MCF 10A (cell line): ENCODE measurements at regions not wholly inside any gene's neighbourhood (a gene's known extent, or its start where the extent isn't known, plus 50 kb on each side); places are given as distances from the start of the nearest gene placed in this dataset.

Source experiments
- BruUV-seq: library from RNA; stranded (reverse); fragments of 400-500 nt; replicated peaks from 2 replicates; lab custom pipeline; 2021; lab: Mats Ljungman, UMichigan
- CTCF ChIA-PET: fragments of 300-600 bp; sonication (Branson Sonifier 250); formaldehyde crosslinking; extraction: SDS; loops from one replicate; lab custom pipeline; 2021; ENCODE audit warnings: antibody characterized with exemption, inconsistent platforms; lab: Yijun Ruan, JAX
- POLR2A ChIA-PET: fragments of 300-600, 350-650 bp; sonication (Branson Sonifier 250); formaldehyde crosslinking; extraction: SDS; loops from one replicate; lab custom pipeline; 2020; ENCODE audit warnings: antibody characterized with exemption, inconsistent platforms; lab: Yijun Ruan, JAX
- DNase-seq: peaks from one replicate; pipeline ENCODE4 v3.0.0-alpha.2; 2018; ENCODE audit not compliant: unreplicated experiment
- H3K27ac Mint-ChIP-seq: one replicate; pipeline ENCODE4 v1.8.0; 2022; ENCODE audit warnings: mild to moderate bottlenecking, low read depth, mixed read lengths; ENCODE audit not compliant: unreplicated experiment
- H3K27me3 Mint-ChIP-seq: one replicate; pipeline ENCODE4 v1.8.0; 2022; ENCODE audit warnings: mixed read lengths; ENCODE audit not compliant: insufficient read depth, unreplicated experiment
- H3K36me3 Mint-ChIP-seq: one replicate; pipeline ENCODE4 v1.8.0; 2022; ENCODE audit warnings: mild to moderate bottlenecking, moderate library complexity, mixed read lengths; ENCODE audit not compliant: insufficient read depth, unreplicated experiment
- H3K4me1 Mint-ChIP-seq: one replicate; pipeline ENCODE4 v1.8.0; 2022; ENCODE audit warnings: mixed read lengths; ENCODE audit not compliant: insufficient read depth, unreplicated experiment
- H3K4me3 Mint-ChIP-seq: one replicate; pipeline ENCODE4 v1.8.0; 2022; ENCODE audit warnings: mild to moderate bottlenecking, moderate library complexity, mixed read lengths; ENCODE audit not compliant: unreplicated experiment
- H3K9me3 Mint-ChIP-seq: one replicate; pipeline ENCODE4 v1.8.0; 2022; ENCODE audit warnings: mixed read lengths; ENCODE audit not compliant: unreplicated experiment
- intact Hi-C: fragments of 100-400 bp; cut with micrococcal nuclease; formaldehyde crosslinking; loops from 2 replicates; pipeline ENCODE4 v1.14.1; 2022
- TF ChIP-seq, protein P1 (sequence below): fragments of 200-600 bp; IDR thresholded peaks from one replicate; pipeline ENCODE4 v1.8.0; 2022; ENCODE audit warnings: antibody characterized with exemption, mild to moderate bottlenecking; ENCODE audit not compliant: unreplicated experiment

- H3K27ac Mint-ChIP-seq = no peak overlapping the region
- no peak for DNase-seq
- no TSS peak for BruUV-seq
- no peaks in the 10 kb centered on the region for H3K4me1 Mint-ChIP-seq
- H3K36me3 Mint-ChIP-seq = no peaks in the 10 kb centered on the region
- intact Hi-C loops = no loop called here
- TF ChIP-seq, protein P1, sequence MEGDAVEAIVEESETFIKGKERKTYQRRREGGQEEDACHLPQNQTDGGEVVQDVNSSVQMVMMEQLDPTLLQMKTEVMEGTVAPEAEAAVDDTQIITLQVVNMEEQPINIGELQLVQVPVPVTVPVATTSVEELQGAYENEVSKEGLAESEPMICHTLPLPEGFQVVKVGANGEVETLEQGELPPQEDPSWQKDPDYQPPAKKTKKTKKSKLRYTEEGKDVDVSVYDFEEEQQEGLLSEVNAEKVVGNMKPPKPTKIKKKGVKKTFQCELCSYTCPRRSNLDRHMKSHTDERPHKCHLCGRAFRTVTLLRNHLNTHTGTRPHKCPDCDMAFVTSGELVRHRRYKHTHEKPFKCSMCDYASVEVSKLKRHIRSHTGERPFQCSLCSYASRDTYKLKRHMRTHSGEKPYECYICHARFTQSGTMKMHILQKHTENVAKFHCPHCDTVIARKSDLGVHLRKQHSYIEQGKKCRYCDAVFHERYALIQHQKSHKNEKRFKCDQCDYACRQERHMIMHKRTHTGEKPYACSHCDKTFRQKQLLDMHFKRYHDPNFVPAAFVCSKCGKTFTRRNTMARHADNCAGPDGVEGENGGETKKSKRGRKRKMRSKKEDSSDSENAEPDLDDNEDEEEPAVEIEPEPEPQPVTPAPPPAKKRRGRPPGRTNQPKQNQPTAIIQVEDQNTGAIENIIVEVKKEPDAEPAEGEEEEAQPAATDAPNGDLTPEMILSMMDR = no peak
- no peak overlapping the region for H3K4me3 Mint-ChIP-seq
- no peaks in the 10 kb centered on the region for H3K27me3 Mint-ChIP-seq
- ChIA-PET POLR2A (no interaction called here), CTCF (no interaction called here)
- no peaks in the 10 kb centered on the region for H3K9me3 Mint-ChIP-seq
These were observed 209.8 kb downstream of the SPCS3 start for GRCh38 chr4:176529574-176529973.

GRCh38 chr4:176533159-176533558 lies 213.4 kb downstream of the SPCS3 start:
- no peak overlapping the region for H3K27ac Mint-ChIP-seq
- H3K4me3 Mint-ChIP-seq = no peak overlapping the region
- intact Hi-C loops = loop anchor here (10.0 kb wide), 2 partner anchors 128 to 158 kb away; no protein-coding TSS in a partner anchor
- ChIA-PET CTCF (no interaction called here), POLR2A (interaction anchor here (0.7 kb wide), 1 partner anchor 103 kb away, joined by 3 read pairs; no protein-coding TSS in a partner anchor)
- no peak for DNase-seq
- no peaks in the 10 kb centered on the region for H3K27me3 Mint-ChIP-seq
- TF ChIP-seq, protein P1 = no peak
- BruUV-seq = no TSS peak
- H3K36me3 Mint-ChIP-seq = no peaks in the 10 kb centered on the region
- peaks cover 2% of the 10 kb centered on the region for H3K4me1 Mint-ChIP-seq
- H3K9me3 Mint-ChIP-seq = no peaks in the 10 kb centered on the region

DNA sequence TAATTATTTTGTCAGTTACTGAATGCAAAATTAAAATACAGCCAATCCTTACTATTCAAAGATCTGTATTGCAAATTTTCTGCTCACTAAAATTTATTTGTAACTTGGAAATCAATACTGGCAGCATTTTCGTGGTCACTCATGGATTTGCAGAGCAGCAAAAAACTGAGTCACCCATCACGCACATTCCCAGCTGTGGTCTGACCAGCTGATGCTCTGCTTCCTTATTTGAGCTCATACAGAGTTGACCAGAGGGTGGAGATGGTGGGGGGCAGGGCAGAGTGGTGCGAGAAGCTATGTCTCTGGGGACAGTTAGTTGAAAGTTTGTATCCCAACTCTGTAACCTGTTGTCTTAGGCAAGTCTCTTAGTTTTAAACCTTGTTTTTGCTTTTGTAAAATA lies 214.8 kb downstream of the SPCS3 start:
- Mint-ChIP-seq H3K27me3 (no peaks in the 10 kb centered on the region), H3K27ac (no peak overlapping the region), H3K4me3 (no peak overlapping the region), H3K4me1 (peaks cover 9% of the 10 kb centered on the region), H3K9me3 (no peaks in the 10 kb centered on the region), H3K36me3 (no peaks in the 10 kb centered on the region)
- CTCF ChIA-PET = no interaction called here
- no TSS peak for BruUV-seq
- intact Hi-C loops = loop anchor here (10.0 kb wide), 2 partner anchors 130 to 160 kb away; no protein-coding TSS in a partner anchor
- POLR2A ChIA-PET = interaction anchor here (1.1 kb wide), 1 partner anchor 80 kb away, joined by 3 read pairs; no protein-coding TSS in a partner anchor
- peak; percentile 11 for DNase-seq
- TF ChIP-seq, protein P1 = no peak

DNA sequence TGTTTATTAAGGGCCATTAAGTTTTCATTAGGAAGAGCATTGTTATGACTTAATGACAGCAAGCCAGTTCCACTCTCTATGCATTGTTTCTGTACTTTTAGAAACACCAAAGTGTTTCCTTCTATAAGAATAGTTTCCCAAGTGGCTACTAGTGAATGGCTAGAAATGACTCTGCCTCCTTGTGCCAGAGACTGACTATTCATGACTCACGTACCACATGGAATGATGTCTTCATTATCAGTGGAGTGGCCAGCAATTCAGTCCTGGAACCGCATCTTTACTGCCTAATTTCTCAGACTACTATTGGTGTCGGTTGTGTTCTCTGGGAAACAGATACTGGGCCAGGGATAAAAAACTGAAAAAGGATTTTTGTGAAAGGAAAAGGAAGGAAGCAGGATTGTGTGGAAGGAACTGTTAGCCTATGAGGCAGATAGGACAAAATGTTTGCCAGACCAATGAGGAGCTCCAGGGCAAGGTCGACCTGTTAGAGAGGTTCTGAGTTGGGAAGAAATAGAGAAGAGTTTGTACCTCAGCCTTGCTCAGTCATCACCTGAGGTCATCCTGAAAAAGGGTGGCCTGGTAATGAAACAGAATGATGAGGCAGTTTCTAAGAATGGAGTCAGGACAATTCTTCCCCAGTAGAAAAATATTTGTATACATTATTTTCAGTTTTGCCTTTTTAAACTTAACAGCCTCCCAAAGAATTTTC lies 218.6 kb downstream of the SPCS3 start:
- peaks cover 14% of the 10 kb centered on the region for H3K4me1 Mint-ChIP-seq
- BruUV-seq = TSS peak; percentile 65
- TF ChIP-seq, protein P1 = no peak
- peak; percentile 83 for DNase-seq
- no peak overlapping the region for H3K4me3 Mint-ChIP-seq
- H3K36me3 Mint-ChIP-seq = no peaks in the 10 kb centered on the region
- ChIA-PET CTCF (interaction anchor here (1.6 kb wide), 1 partner anchor 14 kb away, joined by 4 read pairs; no protein-coding TSS in a partner anchor), POLR2A (interaction anchor here (0.7 kb wide), 1 partner anchor 61 kb away, joined by 3 read pairs; no protein-coding TSS in a partner anchor)
- H3K27ac Mint-ChIP-seq = peak overlapping the region; percentile 89
- intact Hi-C loops = loop anchor here (5.0 to 10.0 kb wide), 4 partner anchors 96 to 164 kb away; no protein-coding TSS in a partner anchor
- no peaks in the 10 kb centered on the region for H3K9me3 Mint-ChIP-seq
- H3K27me3 Mint-ChIP-seq = no peaks in the 10 kb centered on the region
